ENCODE measurements at regions not wholly inside any gene's neighbourhood (a gene's known extent, or its start where the extent isn't known, plus 50 kb on each side); places are given as distances from the start of the nearest gene placed in this dataset.

- Histone ChIP-seq H3K36me3 (ENCODE audit: low read depth) (no peaks in the 10 kb centered on the region), H3K9me3 (ENCODE audit: low read depth) (no peaks in the 10 kb centered on the region), H4K20me1 (ENCODE audit: insufficient read depth) (no peaks in the 10 kb centered on the region), H3K4me3 (no peak overlapping the region), H3K9me2 (ENCODE audit: insufficient read depth) (no peaks in the 10 kb centered on the region), H3F3A (ENCODE audit: insufficient read depth) (peaks cover 12% of the 10 kb centered on the region), H3K9ac (no peak overlapping the region), H2AFZ (0 out of 2 replicates have a peak overlapping the region, but pooled peaks have one; percentile 40), H3K27me3 (replicated peaks; ENCODE audit: insufficient read depth) (no peaks in the 10 kb centered on the region), H3K4me1 (ENCODE audit: insufficient read depth) (peaks cover 26% of the 10 kb centered on the region), H3K4me2 (ENCODE audit: unreplicated experiment) (no peak overlapping the region), H3K27ac (no peak overlapping the region), H3K79me2 (ENCODE audit: insufficient read depth) (no peaks in the 10 kb centered on the region)
- in situ Hi-C loops (cut with MboI): no loop called here
- WGBS, 2 experiments (ENCODE audit: low coverage in 1 of 2, low lambda C conversion rate in 2 of 2, missing lambda C conversion rate in 2 of 2): 49 to 50% methylated on average over 5 of the region's 5 CpGs
- TF ChIP-seq EZH2 (IDR thresholded peaks at IDR 0.05; ENCODE audit: insufficient read depth, poor library complexity, severe bottlenecking): no peak
- TF ChIP-seq EZH2phosphoT487 (IDR thresholded peaks at IDR 0.05; ENCODE audit: insufficient read depth, low read depth): no peak
- peak; percentile 44 for DNase-seq
Measured at GRCh38 chr9:78595200-78595945, 298.4 kb downstream of the PSAT1 start.

DNA sequence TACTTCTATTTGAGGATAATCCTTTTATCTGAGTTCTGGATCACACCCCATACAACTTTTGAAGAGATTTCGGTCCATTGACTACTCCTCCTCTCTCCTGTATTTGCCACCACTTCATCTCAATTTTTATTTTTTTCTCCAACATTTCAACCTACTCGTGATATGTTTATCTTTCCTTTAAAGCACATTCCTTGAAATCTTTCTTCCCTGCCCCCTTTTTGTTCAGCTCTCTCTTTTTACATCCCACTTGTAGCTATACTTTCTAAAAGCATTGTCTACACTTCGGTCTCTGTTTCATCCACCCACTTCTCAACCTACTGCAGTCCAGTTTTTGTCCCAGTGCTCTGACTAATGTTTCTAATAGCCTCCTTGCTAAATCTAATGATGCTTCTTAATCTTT lies 299.4 kb downstream of the PSAT1 start:
- Histone ChIP-seq H3K36me3 (ENCODE audit: low read depth) (no peaks in the 10 kb centered on the region), H3K79me2 (ENCODE audit: insufficient read depth) (no peaks in the 10 kb centered on the region), H3K9me2 (ENCODE audit: insufficient read depth) (no peaks in the 10 kb centered on the region), H3K9ac (no peak overlapping the region), H3K27me3 (replicated peaks; ENCODE audit: insufficient read depth) (no peaks in the 10 kb centered on the region), H3K9me3 (ENCODE audit: low read depth) (no peaks in the 10 kb centered on the region), H3K4me1 (ENCODE audit: insufficient read depth) (peaks cover 26% of the 10 kb centered on the region), H3K27ac (no peak overlapping the region), H3K4me3 (no peak overlapping the region), H4K20me1 (ENCODE audit: insufficient read depth) (no peaks in the 10 kb centered on the region), H2AFZ (no peak overlapping the region), H3F3A (ENCODE audit: insufficient read depth) (peaks cover 12% of the 10 kb centered on the region), H3K4me2 (ENCODE audit: unreplicated experiment) (no peak overlapping the region)
- DNase-seq: no peak
- in situ Hi-C loops (cut with MboI): no loop called here
- no peak for TF ChIP-seq EZH2phosphoT487 (IDR thresholded peaks at IDR 0.05; ENCODE audit: insufficient read depth, low read depth)
- TF ChIP-seq EZH2 (IDR thresholded peaks at IDR 0.05; ENCODE audit: insufficient read depth, poor library complexity, severe bottlenecking): no peak
- 91 to 94% methylated on average over 3 of the region's 3 CpGs for WGBS, 2 experiments (ENCODE audit: low coverage in 1 of 2, low lambda C conversion rate in 2 of 2, missing lambda C conversion rate in 2 of 2)

DNA sequence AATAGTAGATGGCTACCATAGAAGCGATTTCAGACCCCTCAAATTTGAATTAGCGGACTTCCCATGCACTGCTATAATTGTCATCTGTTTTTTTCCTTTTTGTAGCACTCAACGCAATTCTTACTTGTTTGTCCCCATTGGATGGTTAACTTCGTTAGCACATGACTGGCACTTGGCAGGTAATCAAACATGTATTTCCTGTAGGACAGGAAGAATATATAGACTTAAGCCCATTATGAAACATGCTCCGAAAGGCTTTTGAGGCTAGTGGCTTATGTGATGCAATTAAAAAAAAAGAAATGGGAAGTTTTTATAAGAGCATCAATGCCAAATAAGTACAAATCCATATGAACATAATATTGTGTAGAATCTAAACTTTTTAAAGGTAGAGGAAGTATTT lies 301.2 kb downstream of the PSAT1 start:
- no peaks in the 10 kb centered on the region for H4K20me1 ChIP-seq (ENCODE audit: insufficient read depth)
- no peaks in the 10 kb centered on the region for H3F3A ChIP-seq (ENCODE audit: insufficient read depth)
- TF ChIP-seq EZH2 (IDR thresholded peaks at IDR 0.05; ENCODE audit: insufficient read depth, poor library complexity, severe bottlenecking): no peak
- no peak for TF ChIP-seq EZH2phosphoT487 (IDR thresholded peaks at IDR 0.05; ENCODE audit: insufficient read depth, low read depth)
- H3K4me1 ChIP-seq (ENCODE audit: insufficient read depth): peaks cover 21% of the 10 kb centered on the region
- no peak overlapping the region for H3K4me3 ChIP-seq
- H3K27me3 ChIP-seq (replicated peaks; ENCODE audit: insufficient read depth): no peaks in the 10 kb centered on the region
- no peak for DNase-seq
- no peak overlapping the region for H2AFZ ChIP-seq
- H3K4me2 ChIP-seq (ENCODE audit: unreplicated experiment): no peak overlapping the region
- H3K9ac ChIP-seq: no peak overlapping the region
- no peaks in the 10 kb centered on the region for H3K9me3 ChIP-seq (ENCODE audit: low read depth)
- no peak overlapping the region for H3K27ac ChIP-seq
- WGBS, 2 experiments (ENCODE audit: low coverage in 1 of 2, low lambda C conversion rate in 2 of 2, missing lambda C conversion rate in 2 of 2): 88 to 90% methylated on average over 5 of the region's 5 CpGs
- no peaks in the 10 kb centered on the region for H3K9me2 ChIP-seq (ENCODE audit: insufficient read depth)
- in situ Hi-C loops (cut with MboI): no loop called here
- no peaks in the 10 kb centered on the region for H3K36me3 ChIP-seq (ENCODE audit: low read depth)
- H3K79me2 ChIP-seq (ENCODE audit: insufficient read depth): no peaks in the 10 kb centered on the region

DNA sequence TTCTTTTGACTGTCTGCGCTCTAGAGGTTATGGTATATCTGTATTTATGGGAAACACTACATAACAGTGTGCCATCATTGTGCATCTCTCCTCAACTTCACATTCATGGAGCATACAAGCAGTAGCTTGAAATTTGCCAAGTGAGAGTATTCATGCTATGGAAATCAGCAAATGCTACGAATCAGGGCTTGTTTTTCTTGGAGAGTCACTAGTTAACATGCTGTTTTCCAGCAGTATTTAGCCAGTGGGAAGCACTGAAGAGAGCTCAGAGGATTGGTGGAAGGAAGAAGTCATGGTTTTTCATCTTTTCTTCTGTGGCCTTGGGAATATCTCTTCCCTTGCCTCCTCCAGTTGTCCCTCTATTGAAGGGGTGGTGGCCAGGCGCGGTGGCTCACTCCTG lies 303.0 kb downstream of the PSAT1 start:
- Histone ChIP-seq H2AFZ (no peak overlapping the region), H3K9me3 (ENCODE audit: low read depth) (no peaks in the 10 kb centered on the region), H4K20me1 (ENCODE audit: insufficient read depth) (no peaks in the 10 kb centered on the region), H3K36me3 (ENCODE audit: low read depth) (no peaks in the 10 kb centered on the region), H3K4me2 (ENCODE audit: unreplicated experiment) (no peak overlapping the region), H3K27me3 (replicated peaks; ENCODE audit: insufficient read depth) (no peaks in the 10 kb centered on the region), H3K9ac (no peak overlapping the region), H3K4me3 (no peak overlapping the region), H3F3A (ENCODE audit: insufficient read depth) (no peaks in the 10 kb centered on the region), H3K9me2 (ENCODE audit: insufficient read depth) (no peaks in the 10 kb centered on the region), H3K4me1 (ENCODE audit: insufficient read depth) (peaks cover 16% of the 10 kb centered on the region), H3K79me2 (ENCODE audit: insufficient read depth) (no peaks in the 10 kb centered on the region), H3K27ac (no peak overlapping the region)
- DNase-seq: no peak
- in situ Hi-C loops (cut with MboI): loop anchor here (10.0 kb wide), 1 partner anchor 525 kb away; no protein-coding TSS in a partner anchor
- no peak for TF ChIP-seq EZH2phosphoT487 (IDR thresholded peaks at IDR 0.05; ENCODE audit: insufficient read depth, low read depth)
- TF ChIP-seq EZH2 (IDR thresholded peaks at IDR 0.05; ENCODE audit: insufficient read depth, poor library complexity, severe bottlenecking): no peak
- WGBS, 2 experiments (ENCODE audit: low coverage in 1 of 2, low lambda C conversion rate in 2 of 2, missing lambda C conversion rate in 2 of 2): 86 to 87% methylated on average over 2 to 4 of the region's 4 CpGs

Measured in GM23248 (cell line).